GM12878 (cell line): ENCODE measurements at regions not wholly inside any gene's neighbourhood (a gene's known extent, or its start where the extent isn't known, plus 50 kb on each side); places are given as distances from the start of the nearest gene placed in this dataset.
A peak's percentile ranks its signal among the peaks of the same experiment; 100 is the strongest.

Source experiments
- CBFB ChIP-seq: IDR thresholded peaks from 2 replicates; pipeline ENCODE4 v1.6.1; 2016; ENCODE audit warnings: antibody characterized with exemption, low read depth
- CUX1 ChIP-seq: IDR thresholded peaks from 2 replicates; pipeline ENCODE4 v1.6.1; 2012; ENCODE audit warnings: improper control_type of control experiment, low read depth, low read length; ENCODE audit not compliant: insufficient replicate concordance
- GATAD2B ChIP-seq: fragments of 450-650 bp; conservative IDR thresholded peaks from 2 replicates; pipeline ENCODE4 v1.6.1; 2017; ENCODE audit warnings: low read depth, mild to moderate bottlenecking, moderate library complexity
- HDAC6 ChIP-seq: fragments of 200-600 bp; sonication (generic); IDR thresholded peaks from one replicate; pipeline ENCODE4 v1.8.0; 2017; ENCODE audit warnings: antibody characterized with exemption; ENCODE audit not compliant: unreplicated experiment
- HDGF ChIP-seq: fragments of 450-650 bp; IDR thresholded peaks from 2 replicates; pipeline ENCODE4 v1.6.1; 2016; ENCODE audit warnings: antibody characterized with exemption
- IKZF1 ChIP-seq: fragments of 450-650 bp; conservative IDR thresholded peaks from 2 replicates; pipeline ENCODE4 v1.6.1; 2017; ENCODE audit warnings: antibody characterized with exemption, mild to moderate bottlenecking
- IKZF2 ChIP-seq, 2 experiments: fragments of 450-650 bp; IDR thresholded peaks; 2 replicates each; pipeline ENCODE4 v1.6.1; 2017; ENCODE audit warnings: mild to moderate bottlenecking in 2 of 2, moderate library complexity in 2 of 2
- MEF2B ChIP-seq: fragments of 450-650 bp; IDR thresholded peaks from 2 replicates; pipeline ENCODE4 v1.6.1; 2018; ENCODE audit warnings: mild to moderate bottlenecking, moderate library complexity; ENCODE audit not compliant: partially characterized antibody, poor library complexity, severe bottlenecking
- NBN ChIP-seq: fragments of 450-650 bp; IDR thresholded peaks from 2 replicates; pipeline ENCODE4 v1.6.1; 2016
- NFXL1 ChIP-seq: fragments of 450-650 bp; IDR thresholded peaks from 2 replicates; pipeline ENCODE4 v1.6.1; 2017; ENCODE audit warnings: antibody characterized with exemption, mild to moderate bottlenecking, borderline replicate concordance
- RAD51 ChIP-seq: fragments of 450-650 bp; IDR thresholded peaks from 2 replicates; pipeline ENCODE4 v1.6.1; 2016; ENCODE audit warnings: moderate library complexity, mild to moderate bottlenecking, inconsistent platforms
- RELB ChIP-seq: fragments of 450-650 bp; IDR thresholded peaks from 2 replicates; pipeline ENCODE4 v1.6.1; 2017; ENCODE audit warnings: low read depth, mild to moderate bottlenecking, moderate library complexity
- SMC3 ChIP-seq: IDR thresholded peaks from 2 replicates; pipeline ENCODE4 v1.6.1; 2011; ENCODE audit warnings: low read length, improper control_type of control experiment, borderline replicate concordance
- YY1 ChIP-seq: IDR thresholded peaks from 2 replicates; pipeline ENCODE4 v1.6.1; 2011; ENCODE audit warnings: low read depth, mild to moderate bottlenecking, low read length
- ZNF687 ChIP-seq: fragments of 450-650 bp; IDR thresholded peaks from 2 replicates; pipeline ENCODE4 v1.6.1; 2017; ENCODE audit warnings: mild to moderate bottlenecking, moderate library complexity

- TF ChIP-seq IKZF1, result peak; percentile 85
- peak; percentile 92 for TF ChIP-seq NBN
- TF ChIP-seq RAD51, result peak; percentile 75; the same call in 1 of the 2 replicates
- TF ChIP-seq ZNF687, result 0 out of 2 replicates have a peak, but pooled peaks have one; percentile 44
- 0 out of 2 replicates have a peak, but pooled peaks have one; percentile 45 for TF ChIP-seq CBFB
- TF ChIP-seq HDGF, result peak; percentile 36; the same call in 1 of the 2 replicates
- TF ChIP-seq GATAD2B, result no peak; the same call in 1 of the 2 replicates
- no peak for TF ChIP-seq NFXL1
- TF ChIP-seq CUX1, result no peak
- peak; percentile 83 for TF ChIP-seq RELB
- TF ChIP-seq MEF2B, result peak; percentile 40
- no peak for TF ChIP-seq YY1
- no peak for TF ChIP-seq SMC3
- TF ChIP-seq IKZF2 (IDR thresholded peaks at IDR 0.05), result peak; percentile 89 to 91
- no peak for TF ChIP-seq HDAC6
Observed at GRCh38 chr5:62256161-62257019, 49.6 kb upstream of the KIF2A start (continued).
